Posterior vena cava (tissue), 2 donors: ENCODE measurements at regions not wholly inside any gene's neighbourhood (a gene's known extent, or its start where the extent isn't known, plus 50 kb on each side); places are given as distances from the start of the nearest gene placed in this dataset.
"Not testable (repeated sequence)": the region's sequence is repeated elsewhere in the genome, so short reads cannot be mapped to it uniquely, and the experiment has no call there.

Experiments used
- DNase-seq: peaks from one replicate; pipeline ENCODE4 v3.0.0-alpha.2; 2020; ENCODE audit warnings: low spot score
- intact Hi-C, 2 donors: fragments of 100-400 bp; cut with DNase I; formaldehyde crosslinking; loops; one replicate each; pipeline versions ENCODE4 v1.14.1 to v1.14.2; 2022 to 2023
- donor health status: DM: yes; HTN: yes; CAD: no.
- donor health status: DM: yes; HTN: yes; CAD: no.

- DNase-seq = no peak
- intact Hi-C loops = no loop called here
Observed at GRCh38 chr6:168183613-168183970, 104.6 kb upstream of the FRMD1 start.

GRCh38 chr6:168182908-168183612 lies 104.0 kb upstream of the FRMD1 start:
- intact Hi-C loops = no loop called here
- peak; percentile 48 for DNase-seq

- intact Hi-C loops = no loop called here
- no peak for DNase-seq
Observed at GRCh38 chr6:168182366-168182765, 103.4 kb upstream of the FRMD1 start.

GRCh38 chr6:168181876-168182275 lies 102.9 kb upstream of the FRMD1 start:
- intact Hi-C loops = no loop called here
- DNase-seq = no peak

GRCh38 chr6:168181316-168181715 lies 102.3 kb upstream of the FRMD1 start:
- intact Hi-C loops = no loop called here
- DNase-seq = peak; percentile 44

- intact Hi-C loops = no loop called here
- DNase-seq = peak; percentile 77
Observed at GRCh38 chr6:168180548-168181011, 101.6 kb upstream of the FRMD1 start.

GRCh38 chr6:168179702-168180382 lies 100.8 kb upstream of the FRMD1 start:
- peak; percentile 75 for DNase-seq
- intact Hi-C loops = no loop called here

- DNase-seq = peak; percentile 68
- intact Hi-C loops = no loop called here
Observed at GRCh38 chr6:168179133-168179532, 100.1 kb upstream of the FRMD1 start.

- intact Hi-C loops = no loop called here
- no peak for DNase-seq
Observed at GRCh38 chr6:168177103-168177891, 98.3 kb upstream of the FRMD1 start.

- DNase-seq = no peak
- intact Hi-C loops = no loop called here
Observed at GRCh38 chr6:168171673-168172353, 92.8 kb upstream of the FRMD1 start.

GRCh38 chr6:168170841-168171601 lies 92.0 kb upstream of the FRMD1 start:
- no peak for DNase-seq
- intact Hi-C loops = no loop called here

GRCh38 chr6:168169624-168170023 lies 90.6 kb upstream of the FRMD1 start:
- intact Hi-C loops = no loop called here
- DNase-seq = no peak

GRCh38 chr6:168168936-168169335 lies 89.9 kb upstream of the FRMD1 start:
- DNase-seq, intact Hi-C loops: not testable (repeated sequence)

- intact Hi-C loops, DNase-seq: not testable (repeated sequence)
Observed at GRCh38 chr6:168168330-168168729, 89.3 kb upstream of the FRMD1 start.

GRCh38 chr6:168167431-168168315 lies 88.7 kb upstream of the FRMD1 start:
- intact Hi-C loops = no loop called here
- DNase-seq = no peak

GRCh38 chr6:168166627-168167026 lies 87.6 kb upstream of the FRMD1 start:
- DNase-seq = no peak
- intact Hi-C loops = no loop called here

- DNase-seq = no peak
- intact Hi-C loops = no loop called here
Observed at GRCh38 chr6:168165891-168166290, 86.9 kb upstream of the FRMD1 start.

GRCh38 chr6:168165373-168165772 lies 86.4 kb upstream of the FRMD1 start:
- intact Hi-C loops = no loop called here
- DNase-seq = no peak
